Transverse colon (tissue), 4 donors: ENCODE measurements at regions not wholly inside any gene's neighbourhood (a gene's known extent, or its start where the extent isn't known, plus 50 kb on each side); places are given as distances from the start of the nearest gene placed in this dataset.

Source experiments
- POLR2A ChIP-seq: fragments of 450-650 bp; IDR thresholded peaks from one replicate; pipeline ENCODE4 v1.6.1; 2016; ENCODE audit warnings: antibody characterized with exemption, mild to moderate bottlenecking, moderate library complexity
- POLR2AphosphoS5 ChIP-seq, 3 donors: sonication (generic); formaldehyde crosslinking; IDR thresholded peaks; one replicate each; pipeline ENCODE4 v1.6.1; 2016; ENCODE audit warnings: antibody characterized with exemption in 3 of 3
- TF ChIP-seq, protein P1 (sequence below), 5 experiments: fragments of 200-600 bp in 3 of 5; fragments of 450-650 bp in 2 of 5; sonication (generic) in 3 of 5; IDR thresholded peaks; 1 replicate in 2 of 5; 2 replicates in 3 of 5; pipeline ENCODE4 v1.5.1; 2016 to 2017; ENCODE audit warnings: antibody characterized with exemption in 5 of 5, inconsistent platforms in 3 of 5, mild to moderate bottlenecking in 2 of 5, moderate library complexity in 1 of 5

GRCh38 chr4:34814266-34814665, 1430.0 kb downstream of the ARAP2 start:
- TF ChIP-seq, protein P1, sequence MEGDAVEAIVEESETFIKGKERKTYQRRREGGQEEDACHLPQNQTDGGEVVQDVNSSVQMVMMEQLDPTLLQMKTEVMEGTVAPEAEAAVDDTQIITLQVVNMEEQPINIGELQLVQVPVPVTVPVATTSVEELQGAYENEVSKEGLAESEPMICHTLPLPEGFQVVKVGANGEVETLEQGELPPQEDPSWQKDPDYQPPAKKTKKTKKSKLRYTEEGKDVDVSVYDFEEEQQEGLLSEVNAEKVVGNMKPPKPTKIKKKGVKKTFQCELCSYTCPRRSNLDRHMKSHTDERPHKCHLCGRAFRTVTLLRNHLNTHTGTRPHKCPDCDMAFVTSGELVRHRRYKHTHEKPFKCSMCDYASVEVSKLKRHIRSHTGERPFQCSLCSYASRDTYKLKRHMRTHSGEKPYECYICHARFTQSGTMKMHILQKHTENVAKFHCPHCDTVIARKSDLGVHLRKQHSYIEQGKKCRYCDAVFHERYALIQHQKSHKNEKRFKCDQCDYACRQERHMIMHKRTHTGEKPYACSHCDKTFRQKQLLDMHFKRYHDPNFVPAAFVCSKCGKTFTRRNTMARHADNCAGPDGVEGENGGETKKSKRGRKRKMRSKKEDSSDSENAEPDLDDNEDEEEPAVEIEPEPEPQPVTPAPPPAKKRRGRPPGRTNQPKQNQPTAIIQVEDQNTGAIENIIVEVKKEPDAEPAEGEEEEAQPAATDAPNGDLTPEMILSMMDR (IDR thresholded peaks at IDR 0.05) = no peak
- TF ChIP-seq POLR2AphosphoS5 (IDR thresholded peaks at IDR 0.05) (no peak), POLR2A (no peak)
